OCI-LY3 (cell line): ENCODE measurements at regions not wholly inside any gene's neighbourhood (a gene's known extent, or its start where the extent isn't known, plus 50 kb on each side); places are given as distances from the start of the nearest gene placed in this dataset.

ENCODE experiments used
- CTCF ChIP-seq: fragments of 200-600, 300-600 bp; sonication (generic); IDR thresholded peaks from 2 replicates; pipeline ENCODE4 v1.5.1; 2014; ENCODE audit warnings: antibody characterized with exemption, low read length, low read depth
- EZH2phosphoT487 ChIP-seq: fragments of 200-600 bp; shearing (Covaris generic); IDR thresholded peaks from 2 replicates; pipeline ENCODE4 v1.6.1; 2018; ENCODE audit warnings: antibody characterized with exemption, mixed run types, low read depth

- TF ChIP-seq CTCF (no peak), EZH2phosphoT487 (no peak)
Observed at GRCh38 chrX:94097868-94098267, 423.9 kb downstream of the FAM133A start.
